H9 (cell line): ENCODE measurements at regions not wholly inside any gene's neighbourhood (a gene's known extent, or its start where the extent isn't known, plus 50 kb on each side); places are given as distances from the start of the nearest gene placed in this dataset.

Experiments
- DNase-seq: peaks from one replicate; pipeline ENCODE4 v3.0.0-alpha.2; 2017
- H2AFZ ChIP-seq: one replicate; pipeline ENCODE4 v1.6.1; 2013; ENCODE audit warnings: mild to moderate bottlenecking, low read length, control low read depth, moderate library complexity
- H2AK5ac ChIP-seq: 2 replicates; pipeline ENCODE4 v1.6.1; 2013; ENCODE audit warnings: low read length, control low read depth, mixed read lengths; ENCODE audit not compliant: insufficient read length
- H2BK120ac ChIP-seq: one replicate; pipeline ENCODE4 v1.6.1; 2013; ENCODE audit warnings: low read depth, mild to moderate bottlenecking, low read length, control low read depth, inconsistent platforms; ENCODE audit not compliant: poor library complexity, severe bottlenecking
- H2BK12ac ChIP-seq: 2 replicates; pipeline ENCODE4 v1.6.1; 2013; ENCODE audit warnings: low read length, control low read depth, mixed read lengths, low read depth; ENCODE audit not compliant: insufficient read length
- H2BK15ac ChIP-seq: 2 replicates; pipeline ENCODE4 v1.6.1; 2013; ENCODE audit warnings: low read depth, low read length, control low read depth
- H2BK20ac ChIP-seq: one replicate; pipeline ENCODE4 v1.6.1; 2013; ENCODE audit warnings: low read depth, mild to moderate bottlenecking, low read length, control low read depth, inconsistent platforms; ENCODE audit not compliant: poor library complexity, severe bottlenecking
- H2BK5ac ChIP-seq: 2 replicates; pipeline ENCODE4 v1.6.1; 2013; ENCODE audit warnings: low read length, control low read depth, mixed read lengths; ENCODE audit not compliant: insufficient read length
- H3K14ac ChIP-seq: 2 replicates; pipeline ENCODE4 v1.6.1; 2013; ENCODE audit warnings: low read length, control low read depth; ENCODE audit not compliant: insufficient read depth
- H3K18ac ChIP-seq: 2 replicates; pipeline ENCODE4 v1.6.1; 2013; ENCODE audit warnings: low read depth, mild to moderate bottlenecking, mixed read lengths, low read length, control low read depth; ENCODE audit not compliant: insufficient read length
- H3K23ac ChIP-seq: 2 replicates; pipeline ENCODE4 v1.6.1; 2013; ENCODE audit warnings: low read length, control low read depth, mixed read lengths, low read depth; ENCODE audit not compliant: insufficient read length
- H3K23me2 ChIP-seq: 2 replicates; pipeline ENCODE4 v1.6.1; 2013; ENCODE audit warnings: low read depth, mild to moderate bottlenecking, mixed read lengths, low read length, control low read depth; ENCODE audit not compliant: insufficient read length, poor library complexity, severe bottlenecking
- H3K27ac ChIP-seq: 2 replicates; pipeline ENCODE4 v1.5.1; 2013; ENCODE audit warnings: low read length, control low read depth, mixed read lengths, low read depth; ENCODE audit not compliant: insufficient read length
- H3K27me3 ChIP-seq: 2 replicates; pipeline ENCODE4 v1.6.1; 2013; ENCODE audit warnings: low read length, control low read depth, inconsistent platforms; ENCODE audit not compliant: insufficient read depth
- H3K4ac ChIP-seq: 2 replicates; pipeline ENCODE4 v1.6.1; 2013; ENCODE audit warnings: low read depth, mild to moderate bottlenecking, control low read depth, inconsistent platforms, low read length, moderate library complexity
- H3K4me1 ChIP-seq: 2 replicates; pipeline ENCODE4 v1.6.1; 2013; ENCODE audit warnings: low read length, control low read depth, inconsistent platforms; ENCODE audit not compliant: insufficient read depth
- H3K4me2 ChIP-seq: 2 replicates; pipeline ENCODE4 v1.6.1; 2013; ENCODE audit warnings: low read length, control low read depth, mixed read lengths; ENCODE audit not compliant: insufficient read length, insufficient read depth
- H3K56ac ChIP-seq: 2 replicates; pipeline ENCODE4 v1.6.1; 2013; ENCODE audit warnings: low read depth, mild to moderate bottlenecking, mixed read lengths, low read length, control low read depth; ENCODE audit not compliant: insufficient read length
- H3K79me1 ChIP-seq: 2 replicates; pipeline ENCODE4 v1.6.1; 2013; ENCODE audit warnings: low read depth, mild to moderate bottlenecking, moderate library complexity, low read length, control low read depth, inconsistent platforms; ENCODE audit not compliant: insufficient read depth, poor library complexity, severe bottlenecking
- H3K79me2 ChIP-seq: 2 replicates; pipeline ENCODE4 v1.6.1; 2013; ENCODE audit warnings: low read length, control low read depth, inconsistent platforms; ENCODE audit not compliant: insufficient read depth
- H3K9ac ChIP-seq: 2 replicates; pipeline ENCODE4 v1.6.1; 2013; ENCODE audit warnings: low read length, control low read depth, mixed read lengths; ENCODE audit not compliant: insufficient read length; ENCODE audit errors: extremely low read depth
- H3K9me3 ChIP-seq: one replicate; pipeline ENCODE4 v1.6.1; 2013; ENCODE audit warnings: low read depth, low read length, inconsistent platforms; ENCODE audit not compliant: control insufficient read depth
- H3T11ph ChIP-seq: one replicate; pipeline ENCODE4 v1.6.1; 2013; ENCODE audit warnings: mild to moderate bottlenecking, low read length, control low read depth, inconsistent platforms
- H4K20me1 ChIP-seq: one replicate; pipeline ENCODE4 v1.6.1; 2013; ENCODE audit not compliant: control insufficient read depth, insufficient read length, insufficient read depth
- H4K5ac ChIP-seq: 2 replicates; pipeline ENCODE4 v1.6.1; 2013; ENCODE audit warnings: low read depth, mild to moderate bottlenecking, mixed read lengths, low read length, control low read depth; ENCODE audit not compliant: insufficient read length
- H4K8ac ChIP-seq: replicated peaks from 2 replicates; pipeline ENCODE4 v1.6.1; 2013; ENCODE audit warnings: low read length, control low read depth, mixed read lengths, low read depth; ENCODE audit not compliant: insufficient read length
- H4K91ac ChIP-seq: 2 replicates; pipeline ENCODE4 v1.6.1; 2013; ENCODE audit warnings: low read depth, mild to moderate bottlenecking, moderate library complexity, mixed read lengths, low read length, control low read depth; ENCODE audit not compliant: insufficient read length
- H3K27ac Mint-ChIP-seq, 3 experiments: 2 replicates in 2 of 3; 3 replicates in 1 of 3; pipeline ENCODE4 v1.8.0; 2020 to 2021; ENCODE audit warnings: mixed read lengths in 3 of 3, mild to moderate bottlenecking in 1 of 3, moderate library complexity in 1 of 3
- H3K27me3 Mint-ChIP-seq: 2 replicates; pipeline ENCODE4 v1.8.0; 2021; ENCODE audit warnings: low read depth, mild to moderate bottlenecking, moderate library complexity, mixed read lengths
- H3K36me3 Mint-ChIP-seq, 3 experiments: 2 replicates in 2 of 3; 3 replicates in 1 of 3; pipeline ENCODE4 v1.8.0; 2020 to 2021; ENCODE audit warnings: low read depth in 3 of 3, mixed read lengths in 3 of 3; ENCODE audit not compliant: insufficient read depth in 1 of 3
- H3K4me1 Mint-ChIP-seq, 2 experiments: 2 replicates each; pipeline ENCODE4 v1.8.0; 2020; ENCODE audit warnings: mixed read lengths in 2 of 2
- H3K4me3 Mint-ChIP-seq, 2 experiments: 2 replicates in 1 of 2; 3 replicates in 1 of 2; pipeline ENCODE4 v1.8.0; 2020 to 2021; ENCODE audit warnings: mild to moderate bottlenecking in 2 of 2, mixed read lengths in 2 of 2, moderate library complexity in 1 of 2
- H3K9me3 Mint-ChIP-seq, 2 experiments: 2 replicates in 1 of 2; 3 replicates in 1 of 2; pipeline ENCODE4 v1.8.0; 2020; ENCODE audit warnings: mild to moderate bottlenecking in 2 of 2, mixed read lengths in 2 of 2, moderate library complexity in 1 of 2
- CTCF ChIP-seq: fragments of 200-600 bp; sonication (generic); conservative IDR thresholded peaks from 3 replicates; pipeline ENCODE4 v1.8.0; 2021; ENCODE audit warnings: antibody characterized with exemption, mild to moderate bottlenecking
- WGBS: extraction: QIAGEN DNeasy Blood & Tissue Kit; methylation state at CpG from one replicate; pipeline ENCODE4 v1.1.7; 2013; ENCODE audit warnings: missing lambda C conversion rate, low lambda C conversion rate, mixed read lengths; ENCODE audit not compliant: insufficient read length; ENCODE audit errors: extremely low coverage; 5-methylcytosine and 5-hydroxymethylcytosine counted together

GRCh38 chr15:39172380-39173281 is 408.2 kb upstream of the THBS1 start:
- H3K4ac ChIP-seq, result no peak overlapping the region
- H3K36me3 Mint-ChIP-seq, result no peaks in the 10 kb centered on the region
- peak overlapping the region; percentile 2 for H2BK12ac ChIP-seq
- no peak overlapping the region for H3K4me2 ChIP-seq
- H3K14ac ChIP-seq, result peak overlapping the region; percentile 21; the same call in 1 of the 2 replicates
- peaks cover 9% of the 10 kb centered on the region; the same call in 1 of the 2 replicates for H3K4me1 ChIP-seq
- no peak overlapping the region for H3K9ac ChIP-seq
- H4K5ac ChIP-seq, result no peak overlapping the region
- no CpG with 5 or more reads among the region's 17 CpGs for WGBS
- H3K9me3 Mint-ChIP-seq, result no peaks in the 10 kb centered on the region
- DNase-seq, result peak; percentile 30
- H3K27me3 ChIP-seq, result no peaks in the 10 kb centered on the region
- H2AFZ ChIP-seq, result peak overlapping the region; percentile 16
- no peaks in the 10 kb centered on the region for H3K9me3 ChIP-seq
- H3K18ac ChIP-seq, result peak overlapping the region; percentile 9
- H2AK5ac ChIP-seq, result no peak overlapping the region
- H3K27ac ChIP-seq, result peak overlapping the region; percentile 26
- no peak overlapping the region for H2BK20ac ChIP-seq
- H3K4me1 Mint-ChIP-seq, result peaks cover 32 to 46% of the 10 kb centered on the region in 2 experiments
- H3K23me2 ChIP-seq, result no peaks in the 10 kb centered on the region
- no peak overlapping the region for H4K8ac ChIP-seq
- H3K79me1 ChIP-seq, result no peaks in the 10 kb centered on the region
- H3K79me2 ChIP-seq, result no peaks in the 10 kb centered on the region
- no peak overlapping the region for H2BK5ac ChIP-seq
- no peak overlapping the region for H4K91ac ChIP-seq
- H3K56ac ChIP-seq, result no peak overlapping the region
- TF ChIP-seq CTCF, result no peak
- H3T11ph ChIP-seq, result no peak overlapping the region
- H4K20me1 ChIP-seq, result no peaks in the 10 kb centered on the region
- no peaks in the 10 kb centered on the region for H3K27me3 Mint-ChIP-seq
- H3K4me3 Mint-ChIP-seq, result no peak overlapping the region
- no peak overlapping the region for H2BK15ac ChIP-seq
- no peak overlapping the region for H3K23ac ChIP-seq
- peak overlapping the region; percentile 45 to 97 (median 95); a peak in 6 of 7 replicates for H3K27ac Mint-ChIP-seq
- H2BK120ac ChIP-seq, result no peak overlapping the region
